GM19395 (cell line): ENCODE measurements at regions not wholly inside any gene's neighbourhood (a gene's known extent, or its start where the extent isn't known, plus 50 kb on each side); places are given as distances from the start of the nearest gene placed in this dataset.
A peak's percentile ranks its signal among the peaks of the same experiment; 100 is the strongest.
"Not testable (repeated sequence)": the region's sequence is repeated elsewhere in the genome, so short reads cannot be mapped to it uniquely, and the experiment has no call there.

Experiments used
- ATAC-seq: cut with Tn5 transposase; IDR thresholded peaks from one replicate; pipeline ENCODE4 v1.9.1; 2021; ENCODE audit warnings: mild to moderate bottlenecking, moderate library complexity; ENCODE audit not compliant: unreplicated experiment

DNA sequence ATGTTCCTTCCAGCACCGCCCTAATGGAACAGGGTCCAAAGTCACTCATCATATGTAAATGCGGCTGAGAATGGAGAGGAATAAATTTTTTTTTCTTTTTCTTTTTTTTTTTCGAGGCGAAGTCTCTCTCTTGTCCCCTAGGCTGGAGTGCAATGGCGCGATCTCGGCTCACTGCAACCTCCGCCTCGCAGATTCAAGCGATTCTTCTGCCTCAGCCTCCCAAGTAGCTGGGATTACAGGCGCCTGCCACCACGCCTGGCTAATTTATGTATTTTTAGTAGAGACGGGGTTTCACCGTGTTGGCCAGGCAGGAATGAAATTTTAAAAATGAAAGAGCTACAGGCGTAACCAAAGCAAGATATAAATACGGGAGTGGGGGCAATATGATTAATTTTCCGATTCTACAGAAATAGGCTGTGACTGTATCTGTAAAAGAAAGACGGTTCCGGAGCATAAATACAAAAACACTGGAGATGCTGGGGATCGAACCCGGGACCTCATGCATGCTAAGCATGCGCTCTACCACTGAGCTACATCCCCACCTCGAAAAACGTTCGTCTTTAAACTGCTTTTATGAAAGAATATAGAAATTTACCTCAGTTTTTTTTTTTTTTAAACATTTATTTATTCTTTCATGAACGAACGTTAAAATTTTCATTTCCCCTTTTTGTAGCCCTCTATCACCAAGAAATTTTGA, 132.2 kb downstream of the GPX5 start:
- peak; percentile 76 for ATAC-seq

DNA sequence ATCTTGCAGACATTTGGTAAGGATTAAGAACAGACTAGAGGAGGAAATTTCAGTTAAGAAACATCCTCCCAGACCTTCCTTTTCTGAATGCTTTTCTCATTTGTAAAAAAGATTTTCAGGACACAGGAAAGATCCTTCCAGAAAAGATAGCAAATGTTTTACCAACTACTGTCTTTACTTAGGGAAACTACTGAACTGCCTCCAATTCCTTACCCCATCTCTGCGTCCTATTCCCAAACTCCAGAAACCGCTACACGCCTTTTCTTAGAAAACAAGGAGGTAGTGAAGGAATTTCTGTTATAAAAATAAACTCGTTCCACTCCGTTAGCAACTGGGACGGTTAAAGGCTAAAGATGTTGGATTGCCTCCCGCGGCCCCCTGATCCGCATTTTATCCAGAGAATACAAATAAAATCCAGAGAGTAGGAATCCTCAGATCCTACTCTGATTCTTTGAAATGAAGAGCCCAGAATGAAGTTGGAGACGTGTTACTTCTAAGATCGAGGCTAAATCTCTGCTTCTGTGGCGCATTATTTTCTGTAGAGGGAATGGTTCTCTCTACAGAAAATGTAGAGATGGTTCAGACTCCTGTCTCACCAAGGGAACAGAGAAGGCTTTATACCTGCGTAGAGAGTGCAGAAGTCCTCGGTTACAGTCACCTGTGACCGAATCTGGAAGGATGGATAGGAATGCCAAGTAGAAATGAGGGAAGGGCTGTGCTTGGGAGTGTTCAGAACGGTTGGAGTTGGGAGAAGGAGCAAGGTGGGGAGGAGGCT, 133.0 kb downstream of the GPX5 start:
- ATAC-seq: no peak

DNA sequence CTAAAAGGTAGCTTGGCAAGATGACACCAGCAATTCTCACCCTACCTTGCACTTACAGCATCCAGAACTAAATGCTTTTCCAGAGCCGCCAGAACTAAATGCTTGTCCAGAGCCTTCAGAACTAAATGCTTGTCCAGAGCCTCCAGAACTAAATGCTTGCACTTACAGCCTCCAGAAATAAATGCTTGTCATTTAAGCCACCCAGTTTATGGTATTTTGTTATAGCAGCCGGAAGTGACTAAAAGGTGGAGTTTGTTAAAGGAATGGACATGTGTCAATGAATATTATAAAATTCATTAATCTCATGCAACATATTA, 133.5 kb downstream of the GPX5 start:
- ATAC-seq: no peak

DNA sequence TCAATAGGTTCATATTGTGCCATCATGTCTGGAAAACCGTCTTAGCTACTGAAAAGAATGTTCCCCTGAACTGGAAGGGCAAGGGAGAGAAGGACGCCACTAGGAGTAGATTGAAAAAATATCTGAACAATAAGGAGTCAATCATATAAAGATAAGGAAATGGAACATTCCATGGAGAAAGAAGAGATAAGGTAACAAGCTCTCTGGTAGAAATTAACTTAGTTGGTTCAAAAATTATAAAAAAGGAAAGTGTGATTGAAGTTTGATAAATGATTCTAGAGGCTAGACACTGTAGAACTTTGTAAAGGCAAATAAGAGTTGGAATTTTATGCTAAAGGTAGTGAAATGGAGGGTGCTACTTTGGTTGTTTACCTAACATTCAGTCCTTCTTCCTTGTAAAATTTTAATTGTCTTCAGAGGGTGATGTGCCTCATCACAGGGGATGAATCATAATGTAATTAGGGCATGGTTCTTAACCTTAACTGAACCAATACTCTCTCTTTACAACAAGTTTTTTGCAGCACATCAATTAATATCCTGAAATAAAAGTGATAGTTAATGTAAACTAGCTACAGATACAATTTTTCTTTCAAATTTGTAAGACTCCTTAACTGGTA, 135.5 kb downstream of the GPX5 start:
- no peak for ATAC-seq

DNA sequence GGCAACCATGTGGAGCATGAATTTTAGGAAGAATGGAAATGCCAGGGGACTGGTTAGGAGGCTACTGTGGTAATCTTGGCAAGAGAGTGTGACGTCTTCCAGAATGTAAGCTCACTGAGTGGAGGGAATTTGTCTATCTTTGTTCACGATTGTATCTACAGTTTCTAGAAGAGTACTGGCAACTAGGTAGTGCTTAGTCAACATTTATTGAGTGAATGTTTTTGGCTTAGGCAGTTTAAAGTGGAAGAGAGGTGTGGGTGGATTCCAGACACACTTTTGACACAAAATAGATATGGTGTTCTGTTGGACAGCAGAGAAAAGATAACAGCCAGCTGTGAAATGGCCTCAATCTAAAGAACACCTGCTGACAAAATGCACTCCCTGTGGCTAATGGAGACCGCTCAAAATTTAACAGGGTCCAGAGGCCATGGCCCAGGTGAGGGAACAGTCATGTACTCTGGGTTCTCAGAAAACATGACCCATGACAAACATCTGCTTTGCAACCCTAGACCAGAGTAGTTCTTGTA, 139.3 kb downstream of the GPX5 start:
- no peak for ATAC-seq

DNA sequence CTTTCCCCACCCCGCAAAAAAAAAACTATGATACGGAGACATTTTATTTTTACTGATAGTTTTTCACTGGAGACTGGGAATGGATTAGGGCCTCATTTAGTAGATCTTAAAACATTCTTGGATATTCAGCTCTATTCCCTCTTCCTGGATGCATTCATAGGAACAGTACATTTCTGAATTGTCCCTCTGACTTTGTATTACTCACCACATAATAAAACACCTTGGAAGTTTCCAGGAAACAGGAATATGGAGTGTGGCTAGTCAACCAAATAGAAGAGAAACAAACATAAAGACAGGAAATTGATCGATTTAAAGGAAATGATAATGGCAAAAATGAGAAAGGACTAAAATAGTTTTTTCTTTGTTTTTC, 147.7 kb downstream of the GPX5 start:
- ATAC-seq: no peak

DNA sequence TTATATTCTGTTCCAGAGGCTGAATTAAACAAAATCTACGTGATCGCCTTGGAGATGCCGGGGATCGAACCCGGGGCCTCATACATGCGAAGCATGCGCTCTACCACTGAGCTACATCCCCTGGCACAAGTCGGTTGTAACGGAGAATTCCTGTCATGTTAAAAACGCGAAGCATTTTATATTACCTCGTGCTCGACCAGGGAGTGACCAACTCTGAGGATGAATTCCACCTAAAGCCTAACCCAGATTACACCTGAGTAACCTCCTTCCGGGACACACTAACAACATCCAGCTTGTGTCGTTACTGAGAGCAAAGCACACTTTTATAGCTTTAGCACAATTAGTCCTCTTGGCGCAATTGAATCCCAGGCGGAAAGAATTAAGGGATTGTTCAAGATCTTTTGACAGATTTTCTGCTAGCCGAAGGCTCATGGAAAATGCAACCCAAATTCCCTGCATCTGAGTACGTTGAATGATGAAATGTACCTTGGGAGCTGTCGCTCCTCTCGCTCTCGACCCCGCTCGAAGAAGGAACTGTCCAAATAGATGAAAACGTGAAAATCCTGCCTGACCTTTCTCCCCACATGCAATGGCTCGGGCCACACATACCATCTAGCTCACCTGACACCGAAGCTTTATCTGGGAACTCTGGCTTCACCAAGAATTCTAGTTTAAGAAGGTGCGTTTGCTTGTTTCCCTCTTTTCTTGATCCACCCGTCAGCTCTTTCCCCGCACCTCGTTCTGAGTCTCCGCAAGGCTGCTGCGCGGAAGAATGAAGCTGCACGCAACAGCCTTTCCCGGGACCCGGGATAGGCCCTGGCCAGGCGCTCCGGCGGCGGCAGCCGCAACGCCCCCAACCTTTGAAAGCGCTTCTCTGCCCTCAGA, 148.3 kb downstream of the GPX5 start:
- no peak for ATAC-seq

DNA sequence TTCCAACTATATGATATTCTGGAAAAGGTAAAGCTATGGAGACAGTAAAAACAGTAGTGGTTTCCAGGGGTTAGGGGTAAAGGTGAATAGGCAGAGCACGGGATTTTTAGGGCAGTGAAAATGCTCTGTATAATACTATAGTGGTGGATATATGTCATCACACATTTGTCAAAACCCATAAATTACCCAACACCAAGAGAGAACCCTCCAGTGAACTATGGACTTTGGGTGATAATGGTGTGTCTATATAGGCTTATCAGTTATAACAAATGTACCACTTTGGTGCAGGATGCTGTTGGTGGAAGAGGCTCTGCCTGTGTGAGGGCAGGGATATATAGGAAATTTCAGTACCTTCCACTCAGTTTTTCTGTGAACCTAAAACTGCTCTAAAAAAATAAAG, 149.9 kb downstream of the GPX5 start:
- no peak for ATAC-seq

DNA sequence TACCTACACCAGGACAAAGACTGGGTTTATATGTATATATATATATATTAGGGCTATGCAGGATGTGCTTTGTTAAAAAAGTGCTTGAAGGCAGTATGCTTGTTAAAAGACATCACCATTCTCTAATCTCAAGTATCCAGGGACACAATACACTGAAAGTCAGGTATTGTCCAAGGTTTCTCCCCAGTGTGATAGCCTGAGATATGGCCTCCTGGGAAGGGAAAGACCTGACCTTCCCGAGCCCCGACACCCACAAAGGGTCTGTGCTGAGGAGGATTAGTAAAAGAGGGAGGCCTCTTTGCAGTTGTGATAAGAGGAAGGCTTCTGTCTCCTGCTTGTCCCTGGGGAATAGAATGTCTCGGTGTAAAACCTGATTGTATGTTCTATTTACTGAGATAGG, 156.9 kb downstream of the GPX5 start:
- no peak for ATAC-seq

DNA sequence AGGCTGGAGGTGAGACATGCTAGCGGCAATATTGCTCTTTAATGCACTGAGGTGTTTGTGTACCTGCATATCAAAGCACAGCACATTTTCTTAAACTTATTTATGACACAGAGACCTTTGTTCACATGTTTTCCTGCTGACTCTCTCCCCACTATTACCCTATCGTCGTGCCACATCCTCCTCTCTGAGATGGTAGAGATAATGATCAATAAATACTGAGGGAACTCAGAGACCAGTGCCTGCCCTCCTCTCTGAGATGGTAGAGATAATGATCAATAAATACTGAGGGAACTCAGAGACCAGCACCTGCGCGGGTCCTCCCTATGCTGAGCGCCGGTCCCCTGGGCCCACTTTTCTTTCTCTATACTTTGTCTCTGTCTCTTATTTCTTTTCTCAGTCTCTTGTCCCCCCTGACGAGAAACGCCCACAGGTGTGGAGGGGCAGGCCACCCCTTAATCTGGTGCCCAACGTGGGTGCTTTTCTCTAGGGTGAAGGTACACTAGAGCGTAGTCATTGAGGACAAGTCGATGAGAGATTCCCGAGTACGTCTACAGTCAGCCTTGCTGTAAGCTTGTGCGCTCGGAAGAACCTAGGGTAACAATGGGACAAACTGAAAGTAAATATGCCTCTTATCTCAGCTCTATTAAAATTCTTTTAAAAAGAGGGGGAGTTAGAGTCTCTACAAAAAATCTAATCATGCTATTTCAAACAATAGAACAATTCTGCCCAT, 157.4 kb downstream of the GPX5 start:
- ATAC-seq: not testable (repeated sequence)

DNA sequence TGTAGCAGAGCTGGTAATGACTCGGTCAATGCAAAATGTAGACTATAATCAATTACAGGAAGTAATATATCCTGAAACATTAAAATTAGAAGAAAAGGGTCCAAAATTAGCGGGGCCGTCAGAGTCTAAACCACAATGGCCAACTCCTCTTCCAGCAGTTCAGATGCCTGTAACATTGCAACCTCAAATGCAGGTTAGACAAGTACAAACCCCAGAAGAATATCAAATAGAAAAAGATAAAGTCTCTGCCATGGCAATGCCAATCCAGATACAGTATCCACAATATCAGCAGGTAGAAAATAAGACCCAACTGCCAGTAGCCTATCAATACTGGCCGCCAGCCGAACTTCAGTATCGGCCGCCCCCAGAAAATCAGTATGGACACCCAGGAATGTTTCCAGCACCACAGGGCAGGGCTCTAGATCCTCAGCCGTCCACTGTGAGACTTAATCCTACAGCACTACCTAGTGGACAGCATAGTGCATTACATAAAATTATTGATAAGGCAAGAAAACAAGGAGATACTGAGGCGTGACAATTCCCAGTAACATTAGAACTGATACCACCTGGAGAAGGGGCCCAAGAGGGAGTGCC, 158.4 kb downstream of the GPX5 start:
- ATAC-seq: no peak

DNA sequence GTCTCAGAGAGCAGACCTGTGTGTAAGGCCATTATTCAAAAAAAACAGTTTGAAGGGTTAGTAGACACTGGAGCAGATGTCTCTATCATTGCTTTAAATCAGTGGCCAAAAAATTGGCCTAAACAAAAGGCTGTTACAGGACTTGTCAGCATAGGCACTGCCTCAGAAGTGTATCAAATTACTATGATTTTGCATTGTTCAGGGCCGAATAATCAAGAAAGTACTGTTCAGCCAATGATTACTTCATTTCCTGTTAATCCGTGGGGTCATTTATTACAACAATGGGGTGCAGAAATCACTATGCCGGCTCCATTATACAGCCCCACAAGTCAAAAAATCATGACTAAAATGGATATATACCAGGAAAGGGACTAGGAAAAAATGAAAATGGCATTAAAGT, 160.3 kb downstream of the GPX5 start:
- ATAC-seq: not testable (repeated sequence)

DNA sequence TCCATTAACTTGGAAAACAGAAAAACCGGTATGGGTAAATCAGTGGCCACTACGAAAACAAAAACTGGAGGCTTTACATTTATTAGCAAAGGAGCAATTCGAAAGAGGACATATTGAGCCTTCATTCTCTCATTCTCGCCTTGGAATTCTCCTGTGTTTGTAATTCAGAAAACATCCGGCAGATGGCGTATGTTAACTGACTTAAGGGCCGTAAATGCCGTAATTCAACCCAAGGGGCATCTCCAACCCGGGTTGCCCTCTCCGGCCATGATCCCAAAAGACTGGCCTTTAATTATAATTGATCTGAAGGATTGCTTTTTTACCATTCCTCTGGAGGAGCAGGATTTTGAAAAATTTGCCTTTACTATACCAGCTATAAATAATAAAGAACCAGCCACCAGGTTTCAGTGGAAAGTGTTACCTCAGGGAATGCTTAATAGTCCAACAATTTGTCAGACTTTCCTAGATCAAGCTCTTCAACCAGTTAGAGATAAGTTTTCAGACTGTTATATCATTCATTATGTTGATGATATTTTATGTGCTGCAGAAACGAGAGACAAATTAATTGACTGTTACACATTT, 160.9 kb downstream of the GPX5 start:
- ATAC-seq: not testable (repeated sequence)

DNA sequence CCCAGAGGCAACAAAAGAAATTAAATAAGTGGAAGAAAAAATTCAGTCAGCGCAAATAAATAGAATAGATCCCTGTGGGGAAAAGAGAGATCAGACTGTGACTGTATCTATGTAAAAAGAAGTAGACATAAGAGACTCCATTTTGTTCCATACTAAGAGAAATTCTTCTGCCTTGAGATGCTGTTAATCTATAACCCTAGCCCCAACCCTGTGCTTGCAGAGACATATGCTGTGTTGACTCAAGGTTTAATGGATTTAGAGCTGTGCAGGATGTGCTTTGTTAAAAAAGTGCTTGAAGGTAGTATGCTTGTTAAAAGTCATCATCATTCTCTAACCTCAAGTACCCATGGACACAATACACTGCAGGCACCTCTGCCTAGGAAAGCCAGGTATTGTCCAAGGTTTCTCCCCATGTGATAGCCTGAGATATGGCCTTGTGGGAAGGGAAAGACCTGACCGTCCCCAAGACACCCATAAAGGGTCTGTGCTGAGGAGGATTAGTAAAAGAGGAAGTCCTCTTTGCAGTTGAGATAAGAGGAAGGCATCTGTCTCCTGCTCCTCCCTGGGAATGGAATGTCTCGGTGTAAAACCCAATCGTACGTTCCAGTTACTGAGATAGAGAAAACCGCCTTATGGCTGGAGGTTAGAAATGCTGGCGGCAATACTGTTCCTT, 161.8 kb downstream of the GPX5 start:
- ATAC-seq: not testable (repeated sequence)

DNA sequence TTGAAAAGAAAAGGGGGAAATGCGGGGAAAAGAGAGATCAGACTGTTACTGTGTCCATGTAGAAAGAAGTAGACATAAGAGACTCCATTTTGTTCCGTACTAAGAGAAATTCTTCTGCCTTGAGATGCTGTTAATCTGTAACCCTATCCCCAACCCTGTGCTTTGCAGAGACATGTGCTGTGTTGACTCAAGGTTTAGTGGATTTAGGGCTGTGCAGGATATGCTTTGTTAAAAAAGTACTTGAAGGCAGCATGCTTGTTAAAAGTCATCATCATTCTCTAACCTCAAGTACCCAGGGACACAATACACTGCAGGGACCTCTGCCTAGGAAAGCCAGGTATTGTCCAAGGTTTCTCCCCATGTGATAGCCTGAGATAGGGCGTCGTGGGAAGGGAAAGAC, 166.3 kb downstream of the GPX5 start:
- not testable (repeated sequence) for ATAC-seq

DNA sequence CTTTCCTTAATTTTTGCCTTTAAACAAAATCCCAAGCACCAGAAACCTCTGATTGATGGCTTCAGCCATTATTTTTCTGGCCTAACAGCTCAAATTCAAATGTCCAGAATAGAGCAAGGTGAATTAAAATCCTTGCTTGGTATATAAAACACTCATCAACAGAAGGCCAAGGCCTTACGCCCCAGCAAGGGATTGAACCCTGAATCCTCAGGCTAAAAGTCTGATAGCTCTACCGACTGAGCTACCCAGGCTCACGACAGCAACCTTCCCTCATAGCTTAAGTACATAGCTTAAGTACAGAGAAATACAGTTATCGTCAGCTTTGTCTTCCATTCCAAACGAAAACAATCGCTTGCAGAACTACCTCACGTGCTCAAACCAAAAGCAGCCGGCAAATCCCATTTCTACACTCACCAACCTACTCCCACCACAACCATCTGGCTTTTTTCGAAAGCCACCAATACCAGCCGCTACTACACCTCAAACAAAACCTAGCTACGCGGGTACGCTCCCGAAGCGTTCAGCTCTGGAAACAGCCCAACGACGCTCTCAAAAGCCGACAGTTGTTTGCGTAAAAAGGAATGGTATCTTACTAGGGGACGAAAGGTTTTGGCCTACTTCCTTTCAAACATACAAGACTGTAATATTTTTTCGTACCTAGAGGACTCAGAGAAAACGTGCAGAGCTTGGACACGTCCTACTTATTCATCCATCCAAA, 167.5 kb downstream of the GPX5 start:
- no peak for ATAC-seq

DNA sequence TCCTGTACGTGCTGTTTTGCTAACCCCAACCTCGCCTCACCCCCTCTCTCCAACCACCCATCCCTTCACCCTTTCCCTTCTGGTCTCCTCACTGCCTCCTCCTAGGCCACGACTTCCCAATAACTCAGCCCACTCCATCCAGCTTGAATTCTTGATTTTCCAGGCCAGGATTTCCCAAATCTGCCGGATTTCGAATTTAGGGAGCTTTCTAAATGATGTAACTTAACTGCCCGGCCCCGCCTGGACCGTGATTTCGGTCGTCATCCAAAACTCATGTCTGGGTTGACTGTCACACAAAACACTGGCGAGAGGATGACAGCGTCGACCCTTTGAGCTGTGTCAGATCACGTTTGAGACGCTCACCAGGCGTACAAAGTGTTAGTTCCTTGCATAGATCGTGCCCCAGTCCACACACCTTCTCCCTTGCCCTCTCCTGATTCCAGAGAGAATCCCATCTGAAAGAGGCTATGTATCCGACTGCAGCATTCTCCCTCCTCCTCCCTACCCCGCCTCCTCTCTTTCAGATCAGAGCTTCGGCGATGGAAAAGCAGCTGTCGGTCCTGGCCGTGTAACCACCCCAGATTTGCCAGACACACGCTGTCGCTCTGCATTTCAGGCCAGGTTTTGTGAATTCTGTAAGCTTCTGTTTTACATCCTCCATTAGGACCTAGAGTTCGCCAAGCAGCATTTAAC, 168.2 kb downstream of the GPX5 start:
- ATAC-seq: no peak

DNA sequence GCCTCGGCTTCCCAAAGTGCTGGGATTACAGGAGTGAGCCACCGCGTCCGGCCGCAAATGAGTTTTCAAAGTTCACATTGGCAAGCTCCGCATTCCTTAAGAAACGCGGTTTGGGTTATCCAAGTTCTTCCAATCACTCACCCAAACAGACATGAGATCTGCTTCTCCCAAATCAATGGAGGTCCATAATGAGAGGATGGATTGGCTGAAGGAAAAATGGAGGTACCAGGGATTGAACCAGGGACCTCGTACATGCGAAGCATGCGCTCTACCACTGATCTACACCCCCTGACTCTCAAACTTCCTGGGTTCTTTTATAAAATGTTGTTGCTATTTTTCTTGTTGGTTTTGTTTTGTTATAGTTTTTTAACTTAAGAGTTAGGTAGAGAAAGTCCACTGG, 170.0 kb downstream of the GPX5 start:
- ATAC-seq: no peak
